ENCODE measurements at regions not wholly inside any gene's neighbourhood (a gene's known extent, or its start where the extent isn't known, plus 50 kb on each side); places are given as distances from the start of the nearest gene placed in this dataset.

DNA sequence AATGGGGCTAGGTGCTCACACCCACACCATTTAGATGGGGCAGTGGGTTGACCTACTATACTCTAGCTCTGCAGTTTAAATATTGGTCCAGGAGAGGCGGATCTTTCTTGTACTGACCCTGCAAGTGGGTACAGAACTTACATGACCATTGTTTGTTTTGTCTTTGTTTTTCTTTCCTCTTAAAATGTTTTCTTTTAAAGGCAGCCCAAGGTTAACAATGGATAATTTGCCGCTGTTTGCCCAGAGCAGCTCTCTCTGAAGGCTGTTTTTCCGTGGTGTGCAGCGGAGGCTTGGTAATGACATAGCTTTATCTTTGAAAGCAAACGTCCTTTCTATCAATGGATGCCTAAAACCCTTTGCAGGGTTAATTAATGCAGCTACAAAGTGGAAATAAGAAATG is 133.3 kb upstream of the MEX3C start:
- H4K20me1 ChIP-seq (replicated peaks in 1 of 2; ENCODE audit: control insufficient read depth in 1 of 2, insufficient read depth in 2 of 2, low read length in 2 of 2), result no peaks in the 10 kb centered on the region
- H4K91ac ChIP-seq (replicated peaks; ENCODE audit: insufficient read length, low read length), result no peak overlapping the region
- FAIRE-seq, result no peak
- H3K79me1 ChIP-seq (ENCODE audit: low read depth, low read length), result no peaks in the 10 kb centered on the region
- H4K5ac ChIP-seq (ENCODE audit: insufficient read length, low read depth, low read length), result no peak overlapping the region
- no peak overlapping the region for H3K4me2 ChIP-seq (ENCODE audit: insufficient read depth in 1 of 2, low read depth in 2 of 2, low read length in 2 of 2)
- no peaks in the 10 kb centered on the region for H3K9me3 ChIP-seq (ENCODE audit: insufficient read depth in 2 of 2, low read depth in 1 of 2, low read length in 1 of 2)
- no peak overlapping the region for H2BK20ac ChIP-seq (ENCODE audit: low read length)
- no peak overlapping the region for H3K23ac ChIP-seq (ENCODE audit: insufficient read length)
- H3K79me2 ChIP-seq (ENCODE audit: control insufficient read depth in 1 of 2, insufficient read depth in 2 of 2, low read length in 2 of 2), result no peaks in the 10 kb centered on the region
- no peak overlapping the region for H2BK5ac ChIP-seq (ENCODE audit: low read depth, low read length)
- H3K4me1 ChIP-seq (replicated peaks in 1 of 4; ENCODE audit: control insufficient read depth in 3 of 4, insufficient read depth in 4 of 4, low read length in 3 of 4), result no peaks in the 10 kb centered on the region
- H3K23me2 ChIP-seq (ENCODE audit: low read depth, low read length), result no peaks in the 10 kb centered on the region
- H3K36me3 ChIP-seq (ENCODE audit: control insufficient read depth in 2 of 4, insufficient read depth in 4 of 4, low read length in 3 of 4), result no peaks in the 10 kb centered on the region
- no peak overlapping the region for H2AK5ac ChIP-seq (ENCODE audit: low read depth, low read length)
- no peak overlapping the region for H2BK12ac ChIP-seq (ENCODE audit: low read depth, low read length)
- ChIA-PET CTCF (ENCODE audit: partially characterized antibody) (interaction anchor here (0.8 to 1.0 kb wide), 2 partner anchors 52 to 53 kb away, joined by 3 read pairs; no protein-coding TSS in a partner anchor), POLR2A (ENCODE audit: partially characterized antibody) (no interaction called here)
- no peak overlapping the region for H3K4ac ChIP-seq (replicated peaks; ENCODE audit: insufficient read length, low read depth, low read length)
- no peak overlapping the region for H3K9ac ChIP-seq (replicated peaks in 1 of 4; ENCODE audit: extremely low read depth in 1 of 4, low read depth in 3 of 4, low read length in 3 of 4)
- no peak overlapping the region for H4K8ac ChIP-seq (ENCODE audit: extremely low read depth, insufficient read depth, low read length)
- TF ChIP-seq SIX5 (IDR thresholded peaks at IDR 0.05; ENCODE audit: low read depth, low read length) (no peak), ZNF274 (IDR thresholded peaks at IDR 0.05; ENCODE audit: borderline replicate concordance, extremely low read depth, low read length) (no peak), CHD2 (IDR thresholded peaks at IDR 0.05; ENCODE audit: low read length) (no peak), SP2 (IDR thresholded peaks at IDR 0.05; ENCODE audit: low read length) (no peak), BRCA1 (IDR thresholded peaks at IDR 0.05; ENCODE audit: low read depth, low read length) (no peak), NRF1 (IDR thresholded peaks at IDR 0.05; ENCODE audit: low read depth, low read length) (no peak), KDM1A (IDR thresholded peaks at IDR 0.05; ENCODE audit: borderline replicate concordance, low read length) (no peak), SAP30 (IDR thresholded peaks at IDR 0.05; ENCODE audit: insufficient read depth, insufficient replicate concordance, low read length) (no peak)
- TF ChIP-seq, protein P1, sequence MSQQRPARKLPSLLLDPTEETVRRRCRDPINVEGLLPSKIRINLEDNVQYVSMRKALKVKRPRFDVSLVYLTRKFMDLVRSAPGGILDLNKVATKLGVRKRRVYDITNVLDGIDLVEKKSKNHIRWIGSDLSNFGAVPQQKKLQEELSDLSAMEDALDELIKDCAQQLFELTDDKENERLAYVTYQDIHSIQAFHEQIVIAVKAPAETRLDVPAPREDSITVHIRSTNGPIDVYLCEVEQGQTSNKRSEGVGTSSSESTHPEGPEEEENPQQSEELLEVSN (IDR thresholded peaks at IDR 0.05), result no peak
- H2BK15ac ChIP-seq (ENCODE audit: low read length), result no peak overlapping the region
- DNase-seq (ENCODE audit: low read depth in 1 of 2, low spot score in 2 of 2), result no peak
- no peak overlapping the region for H3K14ac ChIP-seq (ENCODE audit: insufficient read length)
- H3K18ac ChIP-seq (ENCODE audit: extremely low read depth, low read length), result no peak overlapping the region
- H3K4me3 ChIP-seq (ENCODE audit: extremely low read depth in 1 of 4, insufficient read depth in 2 of 4, low read depth in 3 of 4, low read length in 4 of 4), result no peak overlapping the region
- H2AFZ ChIP-seq (ENCODE audit: low read length), result no peak overlapping the region; the same call in 1 of the 2 replicates
- 94% methylated on average over 5 of the region's 5 CpGs; no CpG with 5 or more reads in 1 of the 2 experiments for WGBS, 2 experiments (ENCODE audit: extremely low coverage in 1 of 2, insufficient coverage in 1 of 2, insufficient read length in 1 of 2, insufficient replicate concordance in 2 of 2, low coverage in 1 of 2, low lambda C conversion rate in 2 of 2, missing lambda C conversion rate in 1 of 2)
- no peak overlapping the region for H3K27ac ChIP-seq (ENCODE audit: low read depth, low read length)
- no peak overlapping the region for H2BK120ac ChIP-seq (replicated peaks; ENCODE audit: low read depth, low read length)
- no peak overlapping the region for H3K56ac ChIP-seq (replicated peaks; ENCODE audit: insufficient read length, low read depth, low read length)
- no peaks in the 10 kb centered on the region for H3K27me3 ChIP-seq (replicated peaks in 1 of 4; ENCODE audit: control insufficient read depth in 3 of 4, extremely low read depth in 1 of 4, insufficient read depth in 3 of 4, low read length in 3 of 4)
